PC-9 (cell line): ENCODE measurements at regions not wholly inside any gene's neighbourhood (a gene's known extent, or its start where the extent isn't known, plus 50 kb on each side); places are given as distances from the start of the nearest gene placed in this dataset.

ENCODE experiments used
- BruUV-seq: library from RNA; stranded (reverse); fragments of 400-500 nt; replicated peaks from 2 replicates; lab custom pipeline; 2021; lab: Mats Ljungman, UMichigan
- CTCF ChIA-PET: fragments of 300-600 bp; sonication (Branson Sonifier 250); formaldehyde crosslinking; loops from one replicate; lab custom pipeline; 2022; ENCODE audit warnings: antibody characterized with exemption; lab: Charles Lee
- POLR2A ChIA-PET: fragments of 300-600 bp; sonication (Branson Sonifier 250); formaldehyde crosslinking; loops from one replicate; lab custom pipeline; 2022; ENCODE audit warnings: antibody characterized with exemption; ENCODE audit not compliant: unreplicated experiment; lab: Charles Lee
- DNase-seq, 2 experiments: peaks; one replicate each; pipeline versions ENCODE4 v3.0.0 to v3.0.0-alpha.2; 2015 to 2022; ENCODE audit warnings: mixed read lengths in 1 of 2
- H2AFZ ChIP-seq: fragments of 200-600 bp; sonication (generic); 2 replicates; pipeline ENCODE4 v1.8.1; 2017; ENCODE audit warnings: antibody characterized with exemption
- H3F3A ChIP-seq: fragments of 200-600 bp; sonication (generic); 2 replicates; pipeline ENCODE4 v1.8.1; 2017; ENCODE audit warnings: antibody characterized with exemption, mild to moderate bottlenecking, low read depth; ENCODE audit not compliant: insufficient read depth
- H3K27ac ChIP-seq: fragments of 200-600 bp; sonication (generic); 2 replicates; pipeline ENCODE4 v1.6.1; 2016; ENCODE audit warnings: mixed run types
- H3K27me3 ChIP-seq: fragments of 200-600 bp; sonication (generic); 2 replicates; pipeline ENCODE4 v1.6.1; 2016; ENCODE audit warnings: low read depth, mixed run types; ENCODE audit not compliant: insufficient read depth
- H3K36me3 ChIP-seq: fragments of 200-600 bp; sonication (generic); 2 replicates; pipeline ENCODE4 v1.6.1; 2016; ENCODE audit warnings: low read depth, mixed run types
- H3K4me1 ChIP-seq: fragments of 200-600 bp; sonication (generic); replicated peaks from 2 replicates; pipeline ENCODE4 v1.6.1; 2016; ENCODE audit warnings: mixed run types; ENCODE audit not compliant: insufficient read depth
- H3K4me2 ChIP-seq: fragments of 200-600 bp; sonication (generic); 2 replicates; pipeline ENCODE4 v1.6.1; 2017; ENCODE audit warnings: mixed run types
- H3K4me3 ChIP-seq: fragments of 200-600 bp; sonication (generic); 2 replicates; pipeline ENCODE4 v1.6.1; 2016; ENCODE audit warnings: mixed run types
- H3K79me2 ChIP-seq: fragments of 200-600 bp; sonication (generic); 2 replicates; pipeline ENCODE4 v1.6.1; 2017; ENCODE audit warnings: low read depth, mixed run types
- H3K9me2 ChIP-seq: fragments of 200-600 bp; sonication (generic); 2 replicates; pipeline ENCODE4 v1.8.1; 2017; ENCODE audit warnings: mild to moderate bottlenecking; ENCODE audit not compliant: insufficient read depth
- H3K9me3 ChIP-seq: fragments of 200-600 bp; sonication (generic); 2 replicates; pipeline ENCODE4 v1.8.1; 2016; ENCODE audit warnings: low read depth; ENCODE audit not compliant: insufficient read depth
- H4K20me1 ChIP-seq: fragments of 200-600 bp; sonication (generic); 2 replicates; pipeline ENCODE4 v1.8.1; 2017; ENCODE audit not compliant: insufficient read depth
- EZH2 ChIP-seq: fragments of 200-600 bp; sonication (generic); IDR thresholded peaks from 2 replicates; pipeline ENCODE4 v1.8.0; 2017; ENCODE audit warnings: antibody characterized with exemption, low read depth
- intact Hi-C: fragments of 100-400 bp; cut with micrococcal nuclease; formaldehyde crosslinking; loops from one replicate; pipeline ENCODE4 v1.10.0; 2022; ENCODE audit not compliant: unreplicated experiment
- TF ChIP-seq, protein P1 (sequence below): fragments of 200-600 bp; sonication (generic); conservative IDR thresholded peaks from 2 replicates; pipeline ENCODE4 v1.6.1; 2017; ENCODE audit warnings: mixed run types, antibody characterized with exemption, mild to moderate bottlenecking, moderate library complexity

DNA sequence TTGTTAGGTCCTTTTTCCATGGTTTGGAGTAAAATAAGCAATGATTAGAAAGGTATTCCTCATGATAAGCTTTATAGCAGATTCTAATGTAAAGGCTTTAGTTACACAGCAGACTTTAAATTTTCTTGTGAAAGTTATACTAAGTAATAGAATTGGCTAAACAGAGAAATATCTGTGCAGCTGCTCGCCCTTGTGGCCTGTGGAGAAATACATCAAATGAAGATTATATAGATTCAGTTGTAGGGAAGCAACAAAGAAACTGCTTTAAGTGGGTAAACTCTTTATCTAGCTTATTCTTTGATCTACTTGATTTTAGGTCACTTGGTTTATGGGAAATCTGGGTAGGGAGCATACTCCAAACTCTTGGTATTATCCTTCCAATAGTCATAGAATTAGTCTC is 1269.7 kb upstream of the SPRY2 start:
- Histone ChIP-seq H3K36me3 (no peaks in the 10 kb centered on the region), H3K27me3 (no peaks in the 10 kb centered on the region), H3K4me3 (no peak overlapping the region), H3K9me3 (no peaks in the 10 kb centered on the region), H3K9me2 (no peaks in the 10 kb centered on the region; the same call in 1 of the 2 replicates), H3K4me2 (no peak overlapping the region), H2AFZ (no peak overlapping the region), H4K20me1 (no peaks in the 10 kb centered on the region), H3K79me2 (no peaks in the 10 kb centered on the region), H3K27ac (no peak overlapping the region), H3F3A (no peaks in the 10 kb centered on the region), H3K4me1 (no peaks in the 10 kb centered on the region)
- BruUV-seq = no TSS peak
- DNase-seq = no peak
- TF ChIP-seq, protein P1, sequence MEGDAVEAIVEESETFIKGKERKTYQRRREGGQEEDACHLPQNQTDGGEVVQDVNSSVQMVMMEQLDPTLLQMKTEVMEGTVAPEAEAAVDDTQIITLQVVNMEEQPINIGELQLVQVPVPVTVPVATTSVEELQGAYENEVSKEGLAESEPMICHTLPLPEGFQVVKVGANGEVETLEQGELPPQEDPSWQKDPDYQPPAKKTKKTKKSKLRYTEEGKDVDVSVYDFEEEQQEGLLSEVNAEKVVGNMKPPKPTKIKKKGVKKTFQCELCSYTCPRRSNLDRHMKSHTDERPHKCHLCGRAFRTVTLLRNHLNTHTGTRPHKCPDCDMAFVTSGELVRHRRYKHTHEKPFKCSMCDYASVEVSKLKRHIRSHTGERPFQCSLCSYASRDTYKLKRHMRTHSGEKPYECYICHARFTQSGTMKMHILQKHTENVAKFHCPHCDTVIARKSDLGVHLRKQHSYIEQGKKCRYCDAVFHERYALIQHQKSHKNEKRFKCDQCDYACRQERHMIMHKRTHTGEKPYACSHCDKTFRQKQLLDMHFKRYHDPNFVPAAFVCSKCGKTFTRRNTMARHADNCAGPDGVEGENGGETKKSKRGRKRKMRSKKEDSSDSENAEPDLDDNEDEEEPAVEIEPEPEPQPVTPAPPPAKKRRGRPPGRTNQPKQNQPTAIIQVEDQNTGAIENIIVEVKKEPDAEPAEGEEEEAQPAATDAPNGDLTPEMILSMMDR = no peak
- TF ChIP-seq EZH2 = no peak
- intact Hi-C loops = no loop called here
- ChIA-PET POLR2A (no interaction called here), CTCF (no interaction called here)

DNA sequence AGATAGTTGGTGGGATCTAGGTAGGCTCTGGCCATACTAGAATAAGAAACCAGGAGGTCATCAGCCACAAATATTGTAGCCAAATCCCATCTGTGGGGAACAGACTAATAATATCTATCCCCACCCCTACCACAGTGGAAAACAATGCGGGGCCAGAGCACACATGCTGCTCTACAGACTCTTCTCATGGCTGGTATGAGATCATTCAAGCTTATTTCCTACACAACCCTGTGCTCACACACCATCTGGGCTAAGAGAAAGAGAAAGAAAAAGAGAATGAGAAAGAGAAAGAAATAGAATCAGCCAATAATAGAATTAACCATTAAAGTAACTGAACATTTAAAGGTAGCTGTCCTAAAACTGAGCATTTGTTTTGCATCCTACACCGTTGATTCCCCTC is 1268.4 kb upstream of the SPRY2 start:
- Histone ChIP-seq H3K27ac (no peak overlapping the region), H3K79me2 (no peaks in the 10 kb centered on the region), H3F3A (no peaks in the 10 kb centered on the region), H2AFZ (no peak overlapping the region), H3K27me3 (no peaks in the 10 kb centered on the region), H3K4me1 (no peaks in the 10 kb centered on the region), H4K20me1 (no peaks in the 10 kb centered on the region), H3K4me3 (no peak overlapping the region), H3K4me2 (no peak overlapping the region), H3K9me2 (no peaks in the 10 kb centered on the region; the same call in 1 of the 2 replicates), H3K36me3 (no peaks in the 10 kb centered on the region), H3K9me3 (no peaks in the 10 kb centered on the region)
- intact Hi-C loops = no loop called here
- CTCF ChIA-PET = no interaction called here
- DNase-seq = no peak
- POLR2A ChIA-PET = no interaction called here
- no TSS peak for BruUV-seq
- TF ChIP-seq EZH2 = no peak
- TF ChIP-seq, protein P1 = no peak

DNA sequence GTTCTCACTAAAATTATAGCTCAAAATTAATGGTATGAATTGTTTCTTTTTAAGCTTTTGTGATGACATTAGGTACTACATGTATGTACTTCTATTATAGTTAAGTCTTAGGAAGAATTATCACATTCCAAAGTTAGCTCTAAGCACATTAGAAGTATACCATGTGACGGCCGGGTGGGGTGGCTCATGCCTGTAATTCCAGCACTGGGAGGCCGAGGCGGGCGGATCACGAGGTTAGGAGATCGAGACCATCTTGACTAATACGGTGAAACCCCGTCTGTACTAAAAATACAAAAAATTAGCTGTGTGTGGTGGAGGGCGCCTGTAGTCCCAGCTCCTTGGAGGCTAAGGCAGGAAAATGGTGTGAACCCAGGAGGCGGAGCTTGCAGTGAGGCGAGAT is 1265.1 kb upstream of the SPRY2 start:
- POLR2A ChIA-PET = no interaction called here
- Histone ChIP-seq H3K4me3 (no peak overlapping the region), H3K9me3 (no peaks in the 10 kb centered on the region), H2AFZ (no peak overlapping the region), H3K27ac (no peak overlapping the region), H4K20me1 (no peaks in the 10 kb centered on the region), H3K9me2 (no peaks in the 10 kb centered on the region), H3F3A (no peaks in the 10 kb centered on the region), H3K4me1 (no peaks in the 10 kb centered on the region), H3K79me2 (no peaks in the 10 kb centered on the region), H3K4me2 (no peak overlapping the region), H3K27me3 (no peaks in the 10 kb centered on the region), H3K36me3 (no peaks in the 10 kb centered on the region)
- intact Hi-C loops = no loop called here
- no TSS peak for BruUV-seq
- no peak for DNase-seq
- TF ChIP-seq EZH2 = no peak
- TF ChIP-seq, protein P1 = no peak
- CTCF ChIA-PET = no interaction called here
